SK-N-SH (cell line): ENCODE measurements at regions not wholly inside any gene's neighbourhood (a gene's known extent, or its start where the extent isn't known, plus 50 kb on each side); places are given as distances from the start of the nearest gene placed in this dataset.

Experiments used
- CTCF ChIA-PET: fragments of 300-600, 350-600 bp; formaldehyde crosslinking; extraction: SDS; loops from one replicate; lab custom pipeline; 2021; lab: Yijun Ruan, JAX
- POLR2A ChIA-PET: fragments of 350-600 bp; sonication (Branson Sonifier 250); formaldehyde crosslinking; extraction: SDS; loops from one replicate; lab custom pipeline; 2020; ENCODE audit warnings: antibody characterized with exemption, inconsistent platforms; lab: Yijun Ruan, JAX
- DNase-seq: peaks from one replicate; pipeline ENCODE4 v3.0.0; 2012
- H2AFZ ChIP-seq: fragments of 200-600 bp; sonication (generic); 2 replicates; pipeline ENCODE4 v1.8.1; 2016; ENCODE audit warnings: antibody characterized with exemption, mild to moderate bottlenecking, low read depth
- H3F3A ChIP-seq: fragments of 200-600 bp; sonication (generic); replicated peaks from 2 replicates; pipeline ENCODE3; 2016; ENCODE audit warnings: antibody characterized with exemption, mild to moderate bottlenecking; ENCODE audit not compliant: insufficient read depth
- H3K27ac ChIP-seq, 2 experiments: fragments of 200-500 bp in 1 of 2; fragments of 200-600 bp in 1 of 2; sonication (Bioruptor generic) in 1 of 2; sonication (generic), shearing (Covaris generic) in 1 of 2; 2 replicates each; pipeline versions ENCODE4 v1.5.1 to v1.6.1; 2014 to 2016; ENCODE audit warnings: low read depth in 2 of 2, inconsistent platforms in 1 of 2, low read length in 1 of 2, mild to moderate bottlenecking in 1 of 2, mixed read lengths in 1 of 2
- H3K27me3 ChIP-seq: fragments of 200-600 bp; sonication (generic), shearing (Covaris generic); 2 replicates; pipeline ENCODE4 v1.6.1; 2016; ENCODE audit warnings: mixed run types; ENCODE audit not compliant: insufficient read depth
- H3K36me3 ChIP-seq, 2 experiments: fragments of 200-500 bp in 1 of 2; fragments of 200-600 bp in 1 of 2; sonication (Bioruptor generic) in 1 of 2; sonication (generic) in 1 of 2; replicated peaks in 1 of 2; 2 replicates each; pipeline versions ENCODE3 to v1.5.1; 2014 to 2016; ENCODE audit warnings: low read length in 1 of 2, mild to moderate bottlenecking in 1 of 2; ENCODE audit not compliant: insufficient read depth in 2 of 2, control insufficient read depth in 1 of 2
- H3K4me1 ChIP-seq, 2 experiments: fragments of 200-500 bp in 1 of 2; fragments of 200-600 bp in 1 of 2; sonication (Bioruptor generic) in 1 of 2; sonication (generic), shearing (Covaris generic) in 1 of 2; 2 replicates each; pipeline versions ENCODE4 v1.5.1 to v1.6.1; 2014 to 2016; ENCODE audit warnings: low read depth in 1 of 2, low read length in 1 of 2, mixed run types in 1 of 2; ENCODE audit not compliant: insufficient read depth in 2 of 2, control insufficient read depth in 1 of 2
- H3K4me2 ChIP-seq: fragments of 200-600 bp; sonication (generic), shearing (Covaris generic); 2 replicates; pipeline ENCODE4 v1.6.1; 2017; ENCODE audit warnings: mixed run types
- H3K4me3 ChIP-seq, 2 experiments: fragments of 200-500 bp in 1 of 2; fragments of 200-600 bp in 1 of 2; sonication (Bioruptor generic) in 1 of 2; sonication (generic), shearing (Covaris generic) in 1 of 2; 2 replicates each; pipeline versions ENCODE4 v1.5.1 to v1.8.1; 2014 to 2016; ENCODE audit warnings: low read depth in 2 of 2, inconsistent platforms in 1 of 2, low read length in 1 of 2, mild to moderate bottlenecking in 1 of 2, mixed read lengths in 1 of 2, moderate library complexity in 1 of 2
- H3K79me2 ChIP-seq: fragments of 200-600 bp; sonication (generic); 2 replicates; pipeline ENCODE4 v1.8.1; 2017; ENCODE audit warnings: mild to moderate bottlenecking; ENCODE audit not compliant: insufficient read depth
- H3K9ac ChIP-seq: fragments of 200-600 bp; sonication (generic); 2 replicates; pipeline ENCODE4 v1.6.1; 2017; ENCODE audit warnings: mixed run types
- H3K9me2 ChIP-seq: fragments of 200-600 bp; sonication (generic); 2 replicates; pipeline ENCODE4 v1.6.1; 2017; ENCODE audit warnings: mixed run types
- H3K9me3 ChIP-seq: fragments of 200-600 bp; sonication (generic); 2 replicates; pipeline ENCODE4 v1.6.1; 2017; ENCODE audit warnings: mixed run types, mild to moderate bottlenecking, moderate library complexity
- H4K20me1 ChIP-seq: fragments of 200-600 bp; sonication (generic); 2 replicates; pipeline ENCODE4 v1.6.1; 2017; ENCODE audit warnings: mild to moderate bottlenecking, mixed run types; ENCODE audit not compliant: insufficient read depth
- EZH2phosphoT487 ChIP-seq: fragments of 200-600 bp; sonication (generic); IDR thresholded peaks from 2 replicates; pipeline ENCODE4 v1.6.1; 2017; ENCODE audit warnings: low read depth, mixed run types, mild to moderate bottlenecking, antibody characterized with exemption, moderate library complexity, borderline replicate concordance
- FOSL2 ChIP-seq: IDR thresholded peaks from 2 replicates; pipeline ENCODE4 v1.4.0; 2012; ENCODE audit warnings: low read depth, mild to moderate bottlenecking, moderate library complexity, borderline replicate concordance
- GABPA ChIP-seq: IDR thresholded peaks from 2 replicates; pipeline ENCODE4 v1.4.0; 2012; ENCODE audit warnings: low read depth, mild to moderate bottlenecking
- MAX ChIP-seq: IDR thresholded peaks from 2 replicates; pipeline ENCODE4 v1.4.0; 2012; ENCODE audit warnings: low read depth
- MXI1 ChIP-seq: IDR thresholded peaks from 2 replicates; pipeline ENCODE4 v1.6.1; 2012; ENCODE audit warnings: mild to moderate bottlenecking, low read depth, low read length, improper control_type of control experiment
- REST ChIP-seq: IDR thresholded peaks from 2 replicates; pipeline ENCODE4 v1.6.1; 2012; ENCODE audit warnings: mild to moderate bottlenecking, low read depth, low read length, moderate library complexity
- RXRA ChIP-seq: IDR thresholded peaks from 2 replicates; pipeline ENCODE4 v1.4.0; 2012; ENCODE audit warnings: low read depth, mild to moderate bottlenecking, borderline replicate concordance
- TAF1 ChIP-seq: IDR thresholded peaks from 2 replicates; pipeline ENCODE4 v1.6.1; 2012; ENCODE audit warnings: low read depth, mild to moderate bottlenecking, low read length, moderate library complexity, borderline replicate concordance
- TEAD4 ChIP-seq: IDR thresholded peaks from 2 replicates; pipeline ENCODE4 v1.4.0; 2012; ENCODE audit warnings: mild to moderate bottlenecking, borderline replicate concordance; ENCODE audit not compliant: insufficient read depth
- USF1 ChIP-seq: IDR thresholded peaks from 2 replicates; pipeline ENCODE4 v1.4.0; 2012; ENCODE audit warnings: low read depth, borderline replicate concordance
- USF2 ChIP-seq: fragments of 150-350 bp; IDR thresholded peaks from 2 replicates; pipeline ENCODE4 v1.6.1; 2017; ENCODE audit warnings: antibody characterized with exemption, low read length, low read depth, borderline replicate concordance
- WGBS: methylation state at CpG from one replicate; pipeline ENCODE4 v1.1.6; 2017; ENCODE audit warnings: low lambda C conversion rate; 5-methylcytosine and 5-hydroxymethylcytosine counted together

GRCh38 chr2:37499113-37499512, 154.7 kb downstream of the QPCT start:
- Histone ChIP-seq H3F3A (no peaks in the 10 kb centered on the region), H3K9me2 (no peaks in the 10 kb centered on the region), H2AFZ (no peak overlapping the region), H3K36me3 (no peaks in the 10 kb centered on the region), H3K79me2 (no peaks in the 10 kb centered on the region), H3K9me3 (no peaks in the 10 kb centered on the region), H3K9ac (no peak overlapping the region), H4K20me1 (no peaks in the 10 kb centered on the region), H3K4me3 (no peak overlapping the region), H3K27me3 (no peaks in the 10 kb centered on the region), H3K27ac (no peak overlapping the region), H3K4me1 (no peaks in the 10 kb centered on the region), H3K4me2 (no peak overlapping the region)
- ChIA-PET POLR2A (no interaction called here), CTCF (interaction anchor here (1.2 to 2.5 kb wide), 2 partner anchors 26 to 395 kb away, joined by 3 to 8 read pairs; no protein-coding TSS in a partner anchor)
- TF ChIP-seq USF2, result no peak
- no peak for TF ChIP-seq MXI1
- WGBS, result 84% methylated on average over 3 of the region's 3 CpGs
- DNase-seq, result no peak

GRCh38 chr2:37500031-37500430, 155.6 kb downstream of the QPCT start:
- DNase-seq, result no peak
- POLR2A ChIA-PET, result no interaction called here
- Histone ChIP-seq H3K4me3 (no peak overlapping the region), H4K20me1 (no peaks in the 10 kb centered on the region), H3F3A (no peaks in the 10 kb centered on the region), H3K27me3 (no peaks in the 10 kb centered on the region), H3K79me2 (no peaks in the 10 kb centered on the region), H3K9me3 (no peaks in the 10 kb centered on the region), H3K9ac (no peak overlapping the region), H3K4me2 (no peak overlapping the region), H3K27ac (no peak overlapping the region), H3K36me3 (no peaks in the 10 kb centered on the region), H2AFZ (no peak overlapping the region), H3K9me2 (no peaks in the 10 kb centered on the region), H3K4me1 (no peaks in the 10 kb centered on the region; a peak in 1 of 4 replicates)
- no peak for TF ChIP-seq REST
- CTCF ChIA-PET, result interaction anchor here (1.0 to 2.5 kb wide), 7 partner anchors 9 to 394 kb away, joined by 3 to 8 read pairs (median 3); no protein-coding TSS in a partner anchor

- H3K9ac ChIP-seq, result no peak overlapping the region
- POLR2A ChIA-PET, result no interaction called here
- H2AFZ ChIP-seq, result no peak overlapping the region
- peaks cover 0 to 5% of the 10 kb centered on the region in 2 experiments; a peak in 2 of 4 replicates for H3K4me1 ChIP-seq
- no peak overlapping the region for H3K27ac ChIP-seq
- H3K27me3 ChIP-seq, result no peaks in the 10 kb centered on the region
- no peaks in the 10 kb centered on the region for H3K79me2 ChIP-seq
- DNase-seq, result no peak
- no peaks in the 10 kb centered on the region for H3K9me2 ChIP-seq
- TF ChIP-seq FOSL2 (no peak), TAF1 (no peak), GABPA (no peak), TEAD4 (no peak), USF1 (no peak), MAX (no peak), RXRA (no peak), EZH2phosphoT487 (no peak)
- H3K36me3 ChIP-seq, result no peaks in the 10 kb centered on the region
- WGBS, result 64% methylated on average over 2 of the region's 2 CpGs
- H3K9me3 ChIP-seq, result no peaks in the 10 kb centered on the region
- CTCF ChIA-PET, result interaction anchor here (0.8 to 2.5 kb wide), 5 partner anchors 28 to 391 kb away, joined by 3 to 8 read pairs (median 3); no protein-coding TSS in a partner anchor
- H3F3A ChIP-seq, result no peaks in the 10 kb centered on the region
- no peak overlapping the region for H3K4me3 ChIP-seq
- no peaks in the 10 kb centered on the region for H4K20me1 ChIP-seq
- no peak overlapping the region for H3K4me2 ChIP-seq
Measured at GRCh38 chr2:37501113-37501512, 156.7 kb downstream of the QPCT start.
